GM18505 (cell line): ENCODE measurements at regions not wholly inside any gene's neighbourhood (a gene's known extent, or its start where the extent isn't known, plus 50 kb on each side); places are given as distances from the start of the nearest gene placed in this dataset.

Experiments
- ATAC-seq: cut with Tn5 transposase; IDR thresholded peaks from one replicate; pipeline ENCODE4 v1.9.1; 2021; ENCODE audit not compliant: unreplicated experiment
- POLR2A ChIP-seq: IDR thresholded peaks from 4 replicates; pipeline ENCODE4 v1.6.1; 2011; ENCODE audit warnings: borderline replicate concordance; ENCODE audit not compliant: insufficient read depth, insufficient read length; ENCODE audit errors: extremely low read depth

DNA sequence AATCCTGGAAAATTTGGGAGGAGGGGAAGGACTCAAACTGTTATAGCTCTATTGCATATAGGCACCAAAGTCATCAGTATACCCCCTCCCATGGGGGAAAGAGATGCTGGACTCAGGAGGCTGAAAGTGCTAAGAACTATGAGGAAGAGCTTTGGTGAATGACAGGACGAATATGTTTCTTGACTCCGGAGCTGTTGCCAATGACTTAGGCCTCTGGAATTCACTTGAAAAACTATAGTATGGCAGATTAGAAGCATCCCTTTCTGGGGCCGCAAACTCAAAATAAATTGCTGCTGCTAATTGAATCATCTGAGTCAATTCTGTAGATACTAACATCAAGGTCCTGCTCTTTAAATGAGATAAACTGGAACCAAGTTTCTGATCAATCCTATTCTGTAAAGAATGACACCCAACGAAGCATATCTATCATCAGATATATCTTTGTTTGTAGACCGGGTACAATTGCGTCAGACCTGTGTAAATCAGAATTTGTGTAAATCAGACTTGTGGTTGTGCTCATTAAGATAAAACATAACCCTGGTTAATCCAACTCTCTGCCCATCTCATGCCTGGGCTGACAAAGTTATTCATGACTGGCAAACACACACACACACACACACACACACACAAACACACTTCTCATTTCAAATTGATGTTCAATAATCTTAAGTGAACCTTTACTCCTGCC, 1793.8 kb upstream of the PCDH20 start:
- no peak for TF ChIP-seq POLR2A
- ATAC-seq = no peak

DNA sequence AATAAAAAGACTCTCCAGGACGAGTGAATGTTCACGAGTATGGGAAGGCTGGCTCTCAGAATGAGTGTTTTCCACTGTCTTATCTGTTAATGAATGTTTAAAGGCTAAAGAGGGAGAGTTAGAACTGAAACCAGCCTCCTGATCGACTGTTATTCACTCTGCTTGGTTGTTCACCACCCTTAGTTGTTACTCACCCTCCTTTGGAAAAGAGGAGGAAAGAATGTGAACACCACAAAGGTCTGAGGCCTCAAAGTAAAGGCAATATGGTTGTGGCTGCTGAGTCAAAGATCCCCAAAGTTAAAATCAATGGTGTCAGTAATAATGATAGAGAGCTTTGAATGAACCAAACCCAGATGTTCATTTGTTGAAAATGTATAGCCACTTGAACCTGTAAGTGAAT, 1793.2 kb upstream of the PCDH20 start:
- TF ChIP-seq POLR2A = no peak
- ATAC-seq = no peak

DNA sequence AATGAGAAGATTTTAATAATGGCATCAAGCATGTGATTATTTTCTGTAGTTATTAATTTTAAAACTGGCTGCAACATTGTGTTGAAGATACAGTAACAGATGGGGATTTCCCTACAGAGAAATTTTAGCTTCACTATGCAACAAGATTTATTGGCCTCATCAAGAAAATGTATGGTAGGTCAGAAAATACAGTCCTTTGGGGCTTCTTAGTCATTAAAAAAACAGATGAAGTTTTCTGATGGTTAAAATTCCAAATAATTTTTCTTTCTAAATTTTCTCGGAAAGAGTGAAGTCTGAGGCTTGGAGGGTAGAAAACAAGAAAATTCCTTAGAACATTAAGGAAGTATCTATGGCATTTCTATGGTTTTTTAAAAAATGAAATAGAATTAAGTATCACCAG, 1790.8 kb upstream of the PCDH20 start:
- ATAC-seq = no peak
- TF ChIP-seq POLR2A = no peak

DNA sequence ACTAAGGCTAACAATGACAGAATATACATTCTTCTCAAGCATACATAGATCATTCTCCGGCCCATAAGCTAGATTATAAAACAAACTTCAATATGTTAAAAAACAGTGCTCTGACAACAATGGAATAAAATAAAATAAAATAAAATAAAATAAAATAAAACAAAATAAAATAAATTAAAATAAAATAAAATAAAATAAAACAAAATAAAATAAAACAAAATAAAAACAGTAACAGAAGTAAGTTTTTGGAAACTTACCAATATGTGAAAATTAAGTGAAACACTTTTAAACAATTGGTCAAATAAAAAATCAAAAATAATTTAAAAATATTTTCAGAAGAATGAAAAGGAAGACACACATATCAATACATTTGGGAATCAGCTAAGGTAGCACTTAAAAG, 1785.8 kb upstream of the PCDH20 start:
- ATAC-seq = no peak

DNA sequence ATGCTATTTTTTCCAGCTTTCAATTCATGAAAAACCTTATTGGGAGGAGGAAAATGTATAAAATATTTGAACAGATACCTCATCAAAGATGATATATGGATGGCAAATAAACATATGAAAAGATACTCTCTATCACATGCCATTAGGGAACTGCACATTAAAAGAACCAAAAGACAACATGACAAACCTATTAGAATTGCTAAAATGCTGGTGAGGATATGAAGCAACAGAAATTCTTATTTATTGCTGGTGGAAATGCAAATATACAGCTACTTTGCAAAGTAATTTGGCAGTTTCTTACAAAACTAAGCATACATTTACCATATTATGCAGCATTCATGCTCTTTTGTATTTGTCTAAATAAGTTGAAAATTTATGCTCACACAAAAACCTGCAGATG, 1783.9 kb upstream of the PCDH20 start:
- no peak for TF ChIP-seq POLR2A
- no peak for ATAC-seq

More for the DNA sequence above, 1785.8 kb upstream of the PCDH20 start:
- no peak for TF ChIP-seq POLR2A

DNA sequence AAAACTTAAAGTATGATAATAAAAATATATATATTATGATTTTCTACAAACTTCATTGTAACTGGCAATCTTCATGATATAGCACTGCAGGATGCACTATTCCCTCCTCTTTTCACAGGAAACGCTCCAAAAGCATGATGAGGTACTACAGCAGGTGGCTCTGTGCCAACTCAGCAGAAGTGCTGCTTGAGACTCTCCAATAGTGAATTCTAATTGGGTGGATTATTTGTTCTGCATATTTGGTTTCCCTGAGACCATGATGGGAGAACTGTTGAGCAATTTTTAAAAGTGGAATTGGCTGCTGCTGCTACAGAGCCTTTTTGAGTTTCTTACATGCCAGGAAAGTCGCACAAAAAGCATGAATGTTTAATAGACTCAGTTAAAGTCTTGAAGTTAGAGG, 1782.4 kb upstream of the PCDH20 start:
- no peak for ATAC-seq
- no peak for TF ChIP-seq POLR2A

DNA sequence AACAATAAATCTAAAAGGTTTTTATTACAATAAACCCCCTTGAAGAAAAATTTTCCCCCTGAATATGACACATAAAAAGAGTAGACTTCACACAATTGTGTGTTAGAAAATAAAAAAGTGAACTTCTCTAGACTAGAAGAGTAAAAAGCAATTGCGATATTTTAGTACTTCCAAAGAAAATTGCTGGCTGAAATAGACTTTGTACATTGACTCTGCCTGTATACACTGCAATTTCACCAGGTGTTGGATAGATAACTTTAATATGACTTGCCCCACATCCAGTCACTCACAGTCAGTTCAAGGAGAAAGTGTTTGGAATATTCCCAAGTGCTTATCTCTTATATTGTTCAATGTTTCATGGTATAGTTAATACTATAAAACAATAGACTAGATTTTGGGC, 1780.1 kb upstream of the PCDH20 start:
- no peak for ATAC-seq
- no peak for TF ChIP-seq POLR2A

DNA sequence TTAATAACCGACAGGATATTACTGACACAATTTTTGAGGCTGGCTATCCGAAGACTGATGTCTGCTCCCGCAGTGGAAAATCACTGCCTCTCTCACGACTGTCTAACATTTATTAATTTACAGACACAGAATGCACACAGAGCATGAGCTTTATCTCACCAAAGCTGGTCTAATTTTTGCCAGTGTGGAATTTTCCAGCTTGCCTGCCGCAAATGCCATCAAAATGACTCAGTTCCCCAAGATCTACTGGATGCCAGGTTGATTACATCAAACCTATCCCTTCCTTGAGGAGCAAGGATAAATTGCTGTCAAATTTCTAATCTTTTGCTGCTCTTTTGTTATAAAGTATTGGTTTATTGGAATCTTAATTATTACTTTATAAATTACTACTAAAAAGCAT, 1775.1 kb upstream of the PCDH20 start:
- ATAC-seq = no peak
- no peak for TF ChIP-seq POLR2A

DNA sequence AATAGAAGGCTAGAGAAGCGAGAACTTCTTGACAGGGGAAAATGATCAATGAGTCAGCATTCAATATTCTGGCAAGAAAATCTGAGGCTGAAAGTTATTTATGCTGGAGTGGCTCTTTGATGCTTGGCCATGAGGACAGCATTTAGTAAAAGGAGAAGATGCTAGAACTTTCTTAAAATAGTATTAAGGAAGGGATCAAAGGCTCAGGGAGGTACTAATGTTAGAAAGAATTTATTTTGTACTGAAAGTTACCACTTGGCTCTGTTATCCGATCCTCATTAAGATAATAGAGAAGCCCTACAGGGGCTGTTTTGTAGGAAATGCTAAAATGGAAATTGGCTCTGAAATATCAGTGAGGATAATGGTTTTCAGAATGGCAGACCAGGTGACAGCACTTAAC, 1774.6 kb upstream of the PCDH20 start:
- ATAC-seq = no peak
- no peak for TF ChIP-seq POLR2A

DNA sequence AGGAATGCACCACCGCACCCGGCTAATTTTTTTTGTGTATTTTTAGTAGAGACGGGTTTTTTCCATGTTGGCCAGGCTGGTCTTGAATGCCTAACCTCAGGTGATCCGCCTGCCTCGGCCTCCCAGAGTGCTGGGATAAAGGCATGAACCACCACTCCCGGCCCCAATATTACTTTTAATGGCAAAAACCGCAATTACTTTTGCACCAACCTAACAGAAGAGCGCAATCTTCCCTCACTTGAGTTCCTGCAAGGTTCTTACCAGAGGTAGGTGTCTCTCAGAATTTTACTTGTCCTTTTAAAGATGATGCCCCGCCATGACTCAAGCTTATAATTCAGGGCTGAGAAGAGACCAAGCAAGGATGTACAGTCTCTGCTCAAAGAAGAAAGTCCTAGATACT, 1774.1 kb upstream of the PCDH20 start:
- TF ChIP-seq POLR2A = no peak
- no peak for ATAC-seq

DNA sequence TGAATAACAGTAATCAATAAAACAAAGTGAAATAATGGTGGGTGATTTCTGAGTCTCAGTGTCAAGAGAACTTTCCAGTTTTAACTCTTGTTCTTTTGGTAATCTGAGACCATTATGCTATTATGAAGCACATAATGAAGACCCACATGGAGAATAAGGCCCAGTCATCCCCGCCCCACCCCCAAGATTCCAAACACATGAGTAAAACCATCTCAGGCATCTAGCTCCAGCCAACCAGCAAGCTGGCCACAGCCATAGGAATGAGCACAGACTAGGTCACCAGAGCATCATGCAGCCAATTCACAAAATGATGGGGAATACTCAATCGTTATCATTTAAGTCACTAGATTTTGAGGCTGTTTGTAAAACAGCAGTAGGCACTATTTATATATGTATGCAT, 1769.0 kb upstream of the PCDH20 start:
- no peak for TF ChIP-seq POLR2A
- no peak for ATAC-seq

DNA sequence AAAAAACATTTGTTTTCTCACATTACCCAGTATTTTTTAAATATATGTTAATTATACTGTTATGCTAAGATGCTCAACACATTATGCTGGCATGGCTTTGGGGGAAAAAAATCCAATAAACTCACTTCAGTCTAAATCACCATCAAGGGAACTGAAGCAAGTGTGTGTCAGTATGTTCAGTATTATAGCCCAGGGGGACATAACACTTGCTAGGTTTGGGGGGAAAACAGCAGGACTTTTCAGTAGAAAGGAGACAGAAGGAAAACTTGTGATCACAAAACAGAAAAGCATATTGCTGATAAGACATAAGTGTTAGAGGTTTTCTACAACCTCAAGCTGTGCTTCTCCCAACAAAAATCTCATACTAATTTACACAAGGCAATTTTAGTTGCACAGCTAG, 1759.9 kb upstream of the PCDH20 start:
- no peak for TF ChIP-seq POLR2A
- ATAC-seq = no peak

DNA sequence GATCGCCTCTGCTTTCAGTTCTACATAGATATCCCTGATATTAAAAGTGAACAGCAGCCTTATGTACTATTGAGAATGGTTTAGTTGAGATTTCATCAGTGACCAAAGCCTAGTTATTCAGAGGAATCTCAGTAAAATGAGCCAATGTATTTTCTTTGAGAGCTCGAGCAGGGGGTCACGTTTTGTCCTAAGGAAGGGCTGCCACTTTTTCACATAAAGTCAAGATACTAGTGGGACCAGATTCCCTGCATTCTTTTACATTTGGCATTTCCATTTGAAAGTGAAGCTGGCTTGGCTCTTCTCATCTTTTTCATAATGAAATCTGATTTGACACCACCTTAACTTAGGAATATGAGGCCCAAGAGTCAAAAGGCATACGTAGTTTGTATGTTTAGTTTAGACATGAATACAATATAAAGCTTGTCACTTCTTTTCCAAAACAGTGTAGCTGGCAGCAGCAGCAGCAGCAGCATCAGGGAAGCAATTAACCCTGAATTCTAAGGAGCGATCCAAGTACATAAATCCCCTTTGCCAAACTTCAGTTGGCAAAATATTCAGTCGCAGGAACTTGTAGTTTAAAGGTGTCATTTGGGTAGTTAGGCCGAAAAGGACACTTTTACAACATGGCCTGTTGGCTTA, 1752.2 kb upstream of the PCDH20 start:
- no peak for ATAC-seq
- no peak for TF ChIP-seq POLR2A

DNA sequence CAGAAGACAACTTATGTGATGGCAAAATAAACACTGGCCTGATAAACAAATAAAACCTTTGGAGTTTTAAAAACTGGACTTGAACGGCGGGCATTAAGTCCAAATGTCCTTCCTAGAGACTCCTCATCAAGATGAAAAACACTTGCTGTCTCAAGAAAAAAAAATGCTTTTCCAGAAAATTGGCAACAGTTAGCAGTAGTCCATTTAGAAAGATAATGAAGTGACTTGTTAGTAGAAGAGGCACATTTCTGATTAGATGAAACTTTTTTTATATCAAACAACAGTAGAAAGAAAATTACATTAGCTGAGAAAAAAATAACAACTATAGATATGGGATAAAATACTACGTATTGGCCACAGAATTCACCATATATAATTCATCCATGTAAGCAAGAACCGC, 1750.7 kb upstream of the PCDH20 start:
- no peak for TF ChIP-seq POLR2A
- no peak for ATAC-seq
